ENCODE measurements at regions not wholly inside any gene's neighbourhood (a gene's known extent, or its start where the extent isn't known, plus 50 kb on each side); places are given as distances from the start of the nearest gene placed in this dataset.

GRCh38 chr4:17058916-17059741 lies 160.7 kb upstream of the LDB2 start:
- TF ChIP-seq, protein P1, sequence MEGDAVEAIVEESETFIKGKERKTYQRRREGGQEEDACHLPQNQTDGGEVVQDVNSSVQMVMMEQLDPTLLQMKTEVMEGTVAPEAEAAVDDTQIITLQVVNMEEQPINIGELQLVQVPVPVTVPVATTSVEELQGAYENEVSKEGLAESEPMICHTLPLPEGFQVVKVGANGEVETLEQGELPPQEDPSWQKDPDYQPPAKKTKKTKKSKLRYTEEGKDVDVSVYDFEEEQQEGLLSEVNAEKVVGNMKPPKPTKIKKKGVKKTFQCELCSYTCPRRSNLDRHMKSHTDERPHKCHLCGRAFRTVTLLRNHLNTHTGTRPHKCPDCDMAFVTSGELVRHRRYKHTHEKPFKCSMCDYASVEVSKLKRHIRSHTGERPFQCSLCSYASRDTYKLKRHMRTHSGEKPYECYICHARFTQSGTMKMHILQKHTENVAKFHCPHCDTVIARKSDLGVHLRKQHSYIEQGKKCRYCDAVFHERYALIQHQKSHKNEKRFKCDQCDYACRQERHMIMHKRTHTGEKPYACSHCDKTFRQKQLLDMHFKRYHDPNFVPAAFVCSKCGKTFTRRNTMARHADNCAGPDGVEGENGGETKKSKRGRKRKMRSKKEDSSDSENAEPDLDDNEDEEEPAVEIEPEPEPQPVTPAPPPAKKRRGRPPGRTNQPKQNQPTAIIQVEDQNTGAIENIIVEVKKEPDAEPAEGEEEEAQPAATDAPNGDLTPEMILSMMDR (conservative IDR thresholded peaks at IDR 0.05; ENCODE audit: low read depth, low read length), result no peak
- TF ChIP-seq EZH2 (IDR thresholded peaks at IDR 0.05; ENCODE audit: low read length, unreplicated experiment) (no peak), EZH2phosphoT487 (IDR thresholded peaks at IDR 0.05; ENCODE audit: borderline replicate concordance, low read length) (no peak)
